ENCODE measurements at regions not wholly inside any gene's neighbourhood (a gene's known extent, or its start where the extent isn't known, plus 50 kb on each side); places are given as distances from the start of the nearest gene placed in this dataset.
"Not testable (repeated sequence)": the region's sequence is repeated elsewhere in the genome, so short reads cannot be mapped to it uniquely, and the experiment has no call there.

DNA sequence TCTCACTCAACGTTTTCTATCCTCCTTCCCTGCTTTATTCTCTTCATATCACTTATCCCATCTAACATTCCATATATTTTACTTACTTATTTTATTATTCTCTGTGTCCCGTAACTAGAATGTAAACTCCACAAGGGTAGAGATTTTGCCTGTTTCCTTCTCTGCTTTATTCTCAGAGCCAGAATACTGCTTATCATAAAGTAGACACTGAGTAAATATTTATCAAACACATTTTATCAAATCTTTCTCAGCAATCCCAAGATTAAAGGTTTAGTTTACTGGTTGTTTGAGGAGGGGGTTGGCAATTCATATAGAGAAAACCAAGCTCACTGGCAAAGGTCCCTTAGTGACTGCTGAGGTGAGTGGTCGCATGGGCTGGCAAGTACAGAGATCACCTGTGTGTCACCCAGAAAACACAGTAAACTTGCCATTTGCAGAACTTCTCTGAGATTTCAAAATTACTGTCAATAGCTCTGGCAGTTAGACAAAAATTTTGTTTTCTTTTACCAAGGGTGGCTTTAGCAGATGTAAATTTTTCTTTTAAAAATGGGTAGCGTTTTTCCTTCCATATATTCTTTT is 662.4 kb downstream of the UTRN start:
- DNase-seq = no peak

DNA sequence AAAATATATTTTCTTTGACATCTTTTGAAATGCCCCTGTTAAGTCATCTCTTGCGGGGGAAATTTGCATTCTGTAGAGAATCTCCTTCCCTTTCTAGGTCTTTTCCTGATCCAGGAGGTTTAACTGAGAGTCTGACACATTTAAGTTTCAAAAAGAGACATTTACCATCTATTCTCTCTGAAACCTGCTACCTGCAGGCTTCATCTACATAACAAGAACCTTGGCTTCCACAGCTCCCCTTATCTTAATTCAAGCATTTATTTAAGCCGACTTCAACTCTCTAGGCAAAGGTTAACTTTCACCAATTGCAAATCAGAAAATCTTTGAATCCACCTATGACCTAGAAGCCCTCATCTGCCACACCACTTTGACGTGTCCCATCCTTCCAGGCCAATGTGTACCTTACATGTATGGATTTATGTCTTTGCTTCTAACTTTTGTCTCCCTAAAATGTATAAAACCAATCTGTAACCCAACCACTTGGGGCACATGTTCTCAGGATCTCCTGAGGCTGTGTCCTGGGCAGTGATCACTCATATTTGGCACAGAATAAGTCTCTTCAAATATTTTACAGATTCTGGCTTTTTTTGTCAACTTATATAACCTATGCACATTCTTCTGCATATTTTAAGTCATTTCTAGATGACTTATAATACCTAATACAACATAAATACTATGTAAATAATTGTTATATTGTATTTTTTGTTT is 666.7 kb downstream of the UTRN start:
- no peak for DNase-seq

DNA sequence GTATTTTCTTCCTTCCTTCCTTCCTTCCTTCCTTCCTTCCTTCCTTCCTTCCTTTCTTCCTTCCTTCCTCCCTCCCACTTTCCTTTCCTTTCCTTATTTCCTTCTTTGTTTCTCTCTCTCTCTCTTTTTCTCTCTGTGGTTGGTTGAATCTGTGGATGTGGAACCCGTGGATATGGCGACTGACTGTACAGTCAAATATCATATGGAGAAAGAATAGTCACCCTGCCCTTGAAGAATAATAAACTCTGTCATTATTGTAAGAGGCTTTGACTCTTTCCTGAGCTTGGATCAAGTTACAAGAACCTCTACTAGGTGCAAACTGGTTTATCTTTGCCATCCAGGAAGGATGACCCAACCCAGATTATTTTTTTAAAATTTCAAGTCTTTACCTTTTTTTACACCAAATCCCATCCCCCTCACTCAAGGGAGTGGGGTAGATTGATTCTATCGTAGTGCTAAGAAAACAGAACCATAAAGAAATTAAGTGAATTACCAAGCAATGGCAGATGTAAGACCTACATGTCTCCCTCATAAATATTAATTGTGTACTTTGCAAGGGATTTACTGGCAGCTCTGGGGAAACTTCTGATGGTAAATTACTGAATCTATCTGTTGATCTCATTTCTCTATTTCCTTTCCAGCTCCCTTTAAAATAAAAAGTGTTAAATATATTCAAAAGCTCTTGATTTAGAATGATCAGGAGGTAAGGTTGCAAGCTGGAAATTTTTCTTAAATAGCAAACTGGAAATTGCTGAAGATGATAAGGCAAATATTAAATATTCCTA is 667.5 kb downstream of the UTRN start:
- DNase-seq = no peak

DNA sequence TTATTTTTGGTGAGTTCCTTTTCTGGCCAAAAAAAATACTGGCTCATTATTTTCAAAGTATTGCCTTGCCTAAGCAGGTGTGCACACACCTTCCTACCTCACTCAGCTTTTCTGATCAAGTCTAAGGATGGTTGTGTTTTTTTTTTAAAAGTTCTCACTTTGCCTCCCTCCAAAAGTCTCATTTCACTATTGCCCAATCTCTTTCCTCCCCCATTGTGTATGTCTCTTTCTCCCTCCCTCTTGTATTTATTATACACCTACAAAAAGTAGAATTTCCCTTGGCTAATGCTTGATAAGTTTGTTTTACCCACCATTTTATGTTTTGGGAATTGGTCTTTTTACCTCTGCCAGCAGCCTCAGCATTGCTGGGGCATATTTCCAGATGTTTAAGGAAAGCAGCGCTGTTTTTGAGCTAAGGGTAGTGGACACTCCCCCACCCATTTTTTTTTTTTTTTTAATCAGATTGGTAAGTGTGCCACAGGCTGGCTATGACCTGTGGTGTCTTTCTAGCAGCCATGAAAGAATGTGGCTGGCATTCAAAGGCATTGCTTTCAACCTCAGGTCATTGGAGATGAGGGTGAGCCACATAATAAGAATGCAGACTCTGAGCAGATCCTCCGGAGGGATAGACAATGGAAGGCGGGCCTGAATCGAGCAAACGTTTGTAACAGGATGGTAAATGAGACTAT is 668.6 kb downstream of the UTRN start:
- DNase-seq = no peak

DNA sequence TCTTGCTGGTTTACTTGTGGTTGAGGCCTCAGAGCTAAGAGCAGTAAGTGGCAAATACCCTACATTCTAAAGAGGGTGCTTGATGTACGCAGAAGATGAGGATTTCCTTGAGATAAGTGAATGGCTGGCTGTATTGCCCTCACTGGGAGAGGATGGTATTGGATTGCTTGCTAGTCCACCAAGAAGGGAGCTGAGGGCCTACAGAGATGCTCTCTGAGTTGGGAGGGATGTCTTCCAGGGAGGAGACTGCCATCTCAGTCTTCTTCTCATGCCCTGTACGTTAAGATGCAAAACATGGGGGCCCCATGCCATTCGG is 669.1 kb downstream of the UTRN start:
- no peak for DNase-seq

DNA sequence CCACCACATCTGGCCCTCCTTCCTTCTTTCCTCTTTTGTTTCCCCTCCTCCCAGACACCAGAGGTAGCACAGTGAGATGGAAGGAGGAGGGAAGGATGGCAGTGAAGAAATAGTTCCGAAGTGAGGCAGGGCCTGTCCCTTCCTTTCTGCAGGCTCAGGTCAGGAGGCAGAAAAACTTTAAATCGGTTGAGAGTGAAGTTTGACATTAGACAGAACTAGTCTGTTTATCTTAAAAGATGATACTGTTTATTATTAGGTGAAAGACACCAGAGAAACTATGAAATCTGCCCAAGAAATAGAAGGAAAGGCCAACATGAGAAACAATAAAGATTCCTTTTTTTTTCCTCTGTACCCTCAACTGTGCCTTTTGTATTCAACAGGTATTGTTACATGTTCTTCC is 670.3 kb downstream of the UTRN start:
- DNase-seq = no peak

DNA sequence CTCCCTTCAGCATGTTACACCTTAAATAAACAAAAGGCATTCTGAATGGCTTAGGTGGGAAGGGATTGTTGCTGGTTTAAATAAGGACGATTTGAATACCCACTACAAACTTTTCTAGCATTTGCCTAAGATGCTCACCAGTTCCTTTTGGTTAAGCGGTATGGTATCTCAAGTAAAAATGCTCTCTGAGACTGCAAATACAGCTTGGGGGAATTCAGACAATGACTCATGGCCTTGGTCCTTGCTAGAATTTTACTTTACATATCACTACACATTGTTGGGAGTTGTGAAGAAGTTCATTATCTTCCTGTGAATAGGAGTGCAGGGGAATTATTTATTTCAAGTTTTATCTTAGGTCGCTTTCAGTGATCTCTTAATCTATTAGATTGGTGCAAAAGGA is 670.7 kb downstream of the UTRN start:
- no peak for DNase-seq

DNA sequence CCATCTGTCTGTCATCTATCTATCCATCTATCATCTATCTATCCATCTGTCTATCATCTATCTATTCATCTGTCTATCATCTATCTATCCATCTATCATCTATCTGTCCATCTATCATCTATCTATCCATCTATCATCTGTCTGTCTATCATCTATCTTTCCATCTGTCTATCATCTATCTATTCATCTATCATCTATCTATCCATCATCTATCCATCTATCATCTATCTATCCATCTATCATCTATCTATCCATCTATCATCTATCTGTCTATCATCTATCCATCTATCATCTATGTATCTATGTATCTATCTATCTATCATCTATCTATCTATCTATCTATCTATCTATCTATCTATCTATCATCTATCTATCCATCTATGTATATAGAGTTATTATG is 671.6 kb downstream of the UTRN start:
- DNase-seq = not testable (repeated sequence)

DNA sequence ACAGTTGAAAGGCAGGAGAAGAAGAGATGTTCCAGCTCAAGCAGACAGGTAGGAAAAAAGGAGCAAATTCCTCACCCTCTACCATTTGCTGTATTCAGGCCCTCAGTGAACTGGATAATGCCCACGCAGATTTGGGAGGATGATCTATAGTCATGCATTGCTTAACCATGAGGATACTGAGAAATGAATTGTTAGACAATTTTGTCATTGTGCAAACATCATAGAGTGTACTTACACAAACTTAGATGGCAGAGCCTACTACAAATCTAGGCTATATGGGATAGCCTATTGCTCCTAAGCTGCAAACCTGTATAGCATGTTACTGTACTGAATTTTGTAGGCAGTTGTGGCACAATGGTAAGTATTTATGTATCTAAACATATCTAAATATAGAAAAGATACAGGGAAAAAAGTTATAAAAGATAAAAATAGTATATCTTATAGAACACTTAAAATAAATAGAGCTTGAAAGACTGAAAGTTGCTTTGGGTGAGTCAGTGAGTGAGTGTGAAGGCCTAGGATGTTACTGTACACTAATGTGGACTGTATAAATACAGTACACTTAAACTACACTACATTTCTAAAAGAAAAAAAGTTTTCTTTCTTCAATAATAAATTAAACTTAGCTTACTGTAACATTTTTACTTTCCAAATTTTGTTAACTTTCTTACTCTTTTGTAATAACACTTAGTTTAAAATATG is 672.3 kb downstream of the UTRN start:
- DNase-seq = no peak

DNA sequence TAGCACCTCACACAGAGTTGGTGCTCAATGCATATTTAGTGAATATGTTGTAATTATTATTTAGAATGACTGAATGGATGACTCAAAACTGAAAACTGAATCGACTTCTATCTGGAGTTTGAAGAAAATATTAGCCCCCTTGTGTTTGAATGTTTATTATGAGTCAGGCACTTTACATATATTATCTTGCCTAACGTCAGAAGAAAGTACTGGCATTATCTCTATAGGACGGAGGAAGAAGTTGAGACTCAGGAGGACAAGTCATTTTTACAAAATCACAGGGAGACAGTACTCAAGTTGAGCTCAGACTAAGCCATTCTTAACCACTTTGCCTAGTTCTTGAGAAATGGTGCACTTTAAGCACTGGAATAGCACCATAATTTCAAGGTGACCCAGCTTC is 684.0 kb downstream of the UTRN start:
- DNase-seq = no peak

DNA sequence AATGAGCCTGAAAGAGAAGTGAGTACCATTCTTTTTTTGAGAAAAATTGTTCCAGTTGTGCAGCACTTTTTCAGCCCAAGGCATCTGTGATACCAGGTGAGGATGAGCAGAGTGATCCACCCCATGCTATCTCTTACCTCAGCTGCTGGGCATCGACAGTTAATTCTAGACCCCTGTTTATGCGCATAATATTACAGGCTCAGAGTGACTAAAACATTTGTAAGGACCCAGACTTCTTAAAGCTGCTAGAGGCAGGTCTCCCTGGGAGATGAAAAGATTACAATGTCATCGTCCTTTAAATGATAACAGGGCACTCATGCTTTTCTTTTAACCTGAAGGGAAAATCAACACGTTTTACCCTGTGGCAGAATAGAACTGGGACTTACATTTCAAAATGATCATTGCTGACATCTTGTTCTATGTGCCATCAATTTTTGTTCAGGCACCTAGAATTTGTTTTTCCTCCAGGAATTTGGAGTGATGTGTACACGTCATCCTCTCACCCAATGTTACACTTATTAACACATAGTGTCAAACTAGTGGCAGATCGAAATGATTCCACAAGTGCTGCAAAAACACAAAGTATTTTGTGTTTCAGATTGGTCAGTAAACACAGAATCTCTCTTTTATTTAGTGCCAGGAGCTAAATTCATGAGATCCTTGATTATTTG is 684.6 kb downstream of the UTRN start:
- no peak for DNase-seq

DNA sequence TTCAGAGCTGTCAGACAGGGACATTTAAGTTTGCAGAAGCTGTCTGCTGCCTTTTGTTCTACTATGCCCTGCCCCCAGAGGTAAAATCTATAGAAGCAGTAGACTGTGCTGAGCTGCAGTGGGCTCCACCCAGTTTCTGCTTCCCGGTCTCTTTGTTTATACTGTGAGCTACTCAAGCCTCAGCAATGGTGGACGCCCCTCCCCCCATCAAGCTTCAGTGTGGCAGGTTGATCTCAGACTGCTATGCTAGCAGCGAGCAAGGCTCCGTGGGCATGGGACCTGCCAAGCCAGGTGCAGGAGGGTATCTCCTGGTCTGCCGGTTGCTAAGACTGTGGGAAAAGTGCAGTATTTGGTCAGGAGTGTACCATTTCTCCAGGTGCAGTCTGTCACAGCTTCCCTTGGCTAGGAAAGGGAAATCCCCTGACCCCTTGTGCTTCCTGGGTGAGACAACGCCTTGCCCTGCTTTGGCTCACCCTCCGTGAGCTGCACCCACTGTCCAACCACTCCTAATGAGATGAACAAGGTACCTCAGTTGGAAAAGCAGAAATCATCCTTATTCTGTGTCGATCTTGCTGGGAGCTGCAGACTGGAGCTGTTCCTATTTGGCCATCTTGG is 692.2 kb downstream of the UTRN start:
- DNase-seq = peak; percentile 31

DNA sequence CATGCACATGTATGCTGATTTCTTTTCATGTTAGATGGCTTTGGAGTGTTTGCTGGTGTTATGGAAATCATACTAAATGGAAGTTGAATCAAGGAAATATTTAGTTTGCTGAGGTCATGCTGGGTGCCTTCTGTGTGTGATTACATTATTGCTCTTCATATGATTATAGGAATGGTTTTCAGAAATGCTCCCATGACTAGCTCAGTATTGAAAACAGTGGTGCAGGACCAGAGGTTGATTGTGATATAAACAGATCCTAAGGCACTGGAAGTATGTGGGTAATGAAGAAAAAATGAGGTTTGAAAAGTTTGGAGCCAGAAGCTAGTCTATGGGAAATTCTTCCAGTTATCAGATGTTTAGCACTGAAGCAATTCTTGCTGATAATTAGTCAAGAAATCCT is 693.1 kb downstream of the UTRN start:
- DNase-seq = no peak

DNA sequence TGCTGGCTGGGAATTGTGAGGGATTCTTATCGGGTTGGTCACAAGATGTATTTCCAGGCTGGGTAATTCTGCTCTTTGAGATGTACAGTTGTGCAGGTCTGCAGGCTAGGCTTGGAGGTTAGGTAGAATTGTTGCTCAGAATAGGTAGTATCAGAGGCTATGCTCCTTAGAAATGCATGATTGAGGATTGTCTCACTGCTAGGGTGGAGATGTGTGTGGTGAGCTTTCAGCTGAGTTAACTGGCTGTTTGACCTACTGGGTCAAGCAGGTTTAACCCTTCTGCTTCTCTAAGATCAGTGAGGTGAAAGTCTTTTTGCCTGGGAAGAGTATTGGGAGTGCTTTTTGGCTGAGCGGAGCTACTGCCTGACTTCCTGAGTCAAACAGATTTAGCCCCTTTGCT is 701.1 kb downstream of the UTRN start:
- no peak for DNase-seq

DNA sequence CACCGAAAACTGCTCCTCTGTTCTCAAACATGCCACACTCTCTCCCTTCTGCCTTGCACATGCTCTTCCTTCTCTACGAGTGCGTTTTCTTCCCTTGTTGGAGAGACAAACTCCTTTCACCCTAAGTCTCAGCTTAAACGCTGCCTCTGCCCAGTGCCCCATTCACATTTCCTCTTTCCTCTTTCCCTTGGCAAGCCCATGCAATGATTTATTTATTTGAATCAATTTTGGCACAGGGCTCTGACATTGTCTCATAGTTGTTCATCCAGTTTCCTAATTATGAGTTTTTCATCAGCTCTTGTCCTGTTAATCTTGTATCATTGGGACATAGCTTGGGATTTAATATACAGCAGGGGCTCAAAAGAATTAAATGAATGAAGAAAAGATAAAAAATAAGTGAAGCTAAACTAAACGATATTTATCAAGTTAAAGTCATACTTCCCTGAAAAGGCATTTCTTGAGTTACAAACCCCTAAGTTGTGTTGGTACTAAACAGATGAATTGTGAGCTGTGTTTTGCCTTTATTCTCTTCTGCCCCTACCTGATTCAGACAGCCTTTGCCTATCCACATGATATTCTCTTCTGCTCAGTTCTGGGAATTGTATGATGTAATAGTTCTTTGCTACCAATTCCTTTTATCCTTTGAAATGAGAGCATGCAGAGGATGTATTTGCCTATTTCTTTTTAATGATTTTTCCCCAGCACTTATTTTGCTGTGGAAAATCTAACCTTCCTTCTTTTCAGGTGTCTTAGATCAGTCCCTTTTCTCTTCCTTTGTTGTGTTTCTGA is 704.4 kb downstream of the UTRN start:
- DNase-seq = no peak

DNA sequence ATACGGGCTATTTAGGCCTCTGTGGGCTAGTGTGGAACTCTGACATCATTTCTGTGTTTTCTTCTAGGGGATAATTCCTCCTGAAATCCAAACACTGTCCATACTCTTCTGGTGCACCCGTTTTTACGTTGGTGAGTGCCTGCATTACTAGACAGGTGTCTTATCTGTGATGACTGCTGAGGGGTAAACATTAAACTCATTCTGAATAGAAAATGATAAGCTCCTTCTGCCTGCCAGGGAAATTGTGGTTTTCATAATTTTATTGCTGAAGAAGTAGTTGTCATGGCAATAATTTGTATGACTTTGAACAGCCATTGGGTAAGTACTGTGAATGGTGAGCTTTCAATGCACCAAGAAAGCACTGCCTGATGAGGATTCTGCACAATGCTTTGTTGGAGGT is 705.6 kb downstream of the UTRN start:
- no peak for DNase-seq

DNA sequence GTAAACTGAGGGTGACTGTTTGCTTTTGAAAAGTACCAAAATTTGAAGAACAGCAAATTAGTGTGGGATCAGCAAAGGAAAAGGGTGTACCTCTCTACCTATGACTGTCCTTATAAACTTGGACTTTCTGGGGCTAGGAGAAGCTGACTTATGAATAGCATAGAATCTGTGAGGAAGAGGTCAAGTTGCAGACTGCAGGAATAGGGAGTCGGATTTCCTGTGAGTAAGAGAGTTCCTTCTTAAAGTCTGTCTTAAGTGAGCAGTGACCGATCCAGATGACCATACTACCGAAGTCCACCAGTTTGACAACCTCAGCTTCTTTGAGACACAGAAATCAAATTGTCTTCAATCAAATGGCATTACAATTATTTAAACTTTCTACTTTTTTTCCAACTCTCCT is 708.7 kb downstream of the UTRN start:
- no peak for DNase-seq

DNA sequence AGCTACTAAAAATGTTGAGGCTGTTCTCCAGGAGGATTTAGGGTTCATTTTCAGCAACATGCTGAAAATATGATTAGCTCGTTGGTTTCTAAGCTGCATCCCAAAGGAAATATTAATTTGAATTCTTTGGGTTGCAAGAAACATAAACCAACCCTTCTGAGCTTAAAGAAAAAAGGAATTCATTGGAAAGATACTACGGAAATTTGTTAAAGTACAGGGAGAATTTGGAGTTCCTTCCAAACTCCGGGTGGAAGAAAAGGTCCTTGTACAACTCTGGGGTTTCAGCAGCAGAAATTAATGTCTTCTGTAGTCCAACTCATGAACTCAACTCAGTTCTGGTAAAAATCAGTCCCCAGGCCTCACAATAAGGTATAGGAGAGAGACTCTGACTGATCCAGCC is 712.9 kb downstream of the UTRN start:
- no peak for DNase-seq

DNA sequence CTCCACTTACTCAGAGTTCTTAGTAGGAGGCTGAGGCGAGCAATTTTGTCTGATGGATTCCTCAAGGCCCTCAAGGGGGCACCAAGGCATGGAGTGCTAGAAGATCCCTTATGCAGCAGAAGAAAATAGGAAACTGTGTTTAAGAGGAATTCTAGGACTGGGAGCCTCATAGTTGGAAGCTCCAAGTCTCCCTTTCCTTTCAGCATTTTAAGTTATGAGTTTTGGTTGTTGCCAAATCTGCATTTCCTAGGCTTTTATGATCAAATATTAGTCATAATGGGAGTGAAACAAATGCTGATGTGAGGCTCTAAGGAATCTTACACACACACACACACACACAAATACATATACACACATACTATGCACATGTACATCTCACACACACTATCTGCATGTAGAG is 714.0 kb downstream of the UTRN start:
- no peak for DNase-seq

DNA sequence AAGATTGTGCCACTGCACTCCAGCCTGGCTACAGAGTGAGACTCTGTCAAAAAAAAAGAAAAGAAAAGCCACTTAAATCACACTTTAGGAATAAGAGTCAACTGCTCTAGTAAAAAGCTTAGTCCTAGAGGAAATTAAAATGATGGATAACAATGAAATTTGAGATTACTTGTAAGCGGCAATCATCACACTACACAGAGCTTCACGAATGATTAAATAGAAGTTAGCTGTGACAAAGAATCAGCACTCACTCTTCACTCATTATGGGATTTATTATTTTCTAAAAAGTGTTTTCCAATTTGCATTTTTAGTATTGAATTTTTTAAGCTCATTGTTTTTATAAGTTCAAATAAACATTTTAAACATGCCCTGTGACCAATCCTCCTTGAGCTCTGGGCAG is 718.0 kb downstream of the UTRN start:
- DNase-seq = no peak

DNA sequence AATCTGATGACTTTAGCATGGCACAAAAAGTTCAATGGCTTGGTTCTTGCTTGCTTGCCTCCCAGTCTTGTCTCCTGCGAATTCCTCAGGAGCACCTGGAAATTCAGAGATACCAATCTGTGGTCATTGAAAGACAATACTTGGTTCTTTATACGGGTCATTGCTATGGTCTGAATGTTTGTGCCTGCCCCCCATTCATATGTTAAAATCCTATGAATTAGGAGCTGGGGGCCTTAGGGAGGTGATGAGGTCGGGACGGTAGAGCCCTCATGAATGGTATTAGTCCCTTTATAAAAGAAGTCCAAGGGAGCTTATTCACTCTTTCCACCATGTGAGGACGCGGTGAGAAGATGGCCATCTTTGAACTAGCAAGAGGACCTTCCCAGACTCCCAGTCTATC is 721.8 kb downstream of the UTRN start:
- no peak for DNase-seq
